PC-9 (cell line): ENCODE measurements at regions not wholly inside any gene's neighbourhood (a gene's known extent, or its start where the extent isn't known, plus 50 kb on each side); places are given as distances from the start of the nearest gene placed in this dataset.

Experiments
- BruUV-seq: library from RNA; stranded (reverse); fragments of 400-500 nt; replicated peaks from 2 replicates; lab custom pipeline; 2021; lab: Mats Ljungman, UMichigan
- CTCF ChIA-PET: fragments of 300-600 bp; sonication (Branson Sonifier 250); formaldehyde crosslinking; loops from one replicate; lab custom pipeline; 2022; ENCODE audit warnings: antibody characterized with exemption; lab: Charles Lee
- POLR2A ChIA-PET: fragments of 300-600 bp; sonication (Branson Sonifier 250); formaldehyde crosslinking; loops from one replicate; lab custom pipeline; 2022; ENCODE audit warnings: antibody characterized with exemption; ENCODE audit not compliant: unreplicated experiment; lab: Charles Lee
- DNase-seq, 2 experiments: peaks; one replicate each; pipeline versions ENCODE4 v3.0.0 to v3.0.0-alpha.2; 2015 to 2022; ENCODE audit warnings: mixed read lengths in 1 of 2
- H2AFZ ChIP-seq: fragments of 200-600 bp; sonication (generic); 2 replicates; pipeline ENCODE4 v1.8.1; 2017; ENCODE audit warnings: antibody characterized with exemption
- H3F3A ChIP-seq: fragments of 200-600 bp; sonication (generic); 2 replicates; pipeline ENCODE4 v1.8.1; 2017; ENCODE audit warnings: antibody characterized with exemption, mild to moderate bottlenecking, low read depth; ENCODE audit not compliant: insufficient read depth
- H3K27ac ChIP-seq: fragments of 200-600 bp; sonication (generic); 2 replicates; pipeline ENCODE4 v1.6.1; 2016; ENCODE audit warnings: mixed run types
- H3K27me3 ChIP-seq: fragments of 200-600 bp; sonication (generic); 2 replicates; pipeline ENCODE4 v1.6.1; 2016; ENCODE audit warnings: low read depth, mixed run types; ENCODE audit not compliant: insufficient read depth
- H3K36me3 ChIP-seq: fragments of 200-600 bp; sonication (generic); 2 replicates; pipeline ENCODE4 v1.6.1; 2016; ENCODE audit warnings: low read depth, mixed run types
- H3K4me1 ChIP-seq: fragments of 200-600 bp; sonication (generic); replicated peaks from 2 replicates; pipeline ENCODE4 v1.6.1; 2016; ENCODE audit warnings: mixed run types; ENCODE audit not compliant: insufficient read depth
- H3K4me2 ChIP-seq: fragments of 200-600 bp; sonication (generic); 2 replicates; pipeline ENCODE4 v1.6.1; 2017; ENCODE audit warnings: mixed run types
- H3K4me3 ChIP-seq: fragments of 200-600 bp; sonication (generic); 2 replicates; pipeline ENCODE4 v1.6.1; 2016; ENCODE audit warnings: mixed run types
- H3K79me2 ChIP-seq: fragments of 200-600 bp; sonication (generic); 2 replicates; pipeline ENCODE4 v1.6.1; 2017; ENCODE audit warnings: low read depth, mixed run types
- H3K9me2 ChIP-seq: fragments of 200-600 bp; sonication (generic); 2 replicates; pipeline ENCODE4 v1.8.1; 2017; ENCODE audit warnings: mild to moderate bottlenecking; ENCODE audit not compliant: insufficient read depth
- H3K9me3 ChIP-seq: fragments of 200-600 bp; sonication (generic); 2 replicates; pipeline ENCODE4 v1.8.1; 2016; ENCODE audit warnings: low read depth; ENCODE audit not compliant: insufficient read depth
- H4K20me1 ChIP-seq: fragments of 200-600 bp; sonication (generic); 2 replicates; pipeline ENCODE4 v1.8.1; 2017; ENCODE audit not compliant: insufficient read depth
- EZH2 ChIP-seq: fragments of 200-600 bp; sonication (generic); IDR thresholded peaks from 2 replicates; pipeline ENCODE4 v1.8.0; 2017; ENCODE audit warnings: antibody characterized with exemption, low read depth
- intact Hi-C: fragments of 100-400 bp; cut with micrococcal nuclease; formaldehyde crosslinking; loops from one replicate; pipeline ENCODE4 v1.10.0; 2022; ENCODE audit not compliant: unreplicated experiment
- TF ChIP-seq, protein P1 (sequence below): fragments of 200-600 bp; sonication (generic); conservative IDR thresholded peaks from 2 replicates; pipeline ENCODE4 v1.6.1; 2017; ENCODE audit warnings: mixed run types, antibody characterized with exemption, mild to moderate bottlenecking, moderate library complexity

DNA sequence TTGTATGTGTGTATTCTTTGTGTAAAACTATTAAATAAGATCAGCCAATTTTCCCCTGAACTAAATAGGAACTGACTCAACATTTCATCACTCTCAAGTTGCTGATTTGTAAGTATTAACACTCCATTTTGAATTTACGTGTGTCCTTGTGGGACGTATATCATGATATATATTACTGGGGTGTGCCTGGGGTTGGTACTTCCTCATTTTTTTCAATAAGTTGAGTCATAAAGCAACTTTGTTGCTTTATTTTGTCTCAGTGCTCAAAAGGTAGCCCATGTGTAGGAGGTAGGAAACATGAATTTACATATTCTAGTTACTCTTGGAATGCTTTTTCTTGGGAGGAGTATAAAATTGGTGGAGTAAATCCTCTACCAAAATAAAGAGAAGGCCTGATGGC lies 193.9 kb upstream of the RAG2 start:
- Histone ChIP-seq H3K4me3 (no peak overlapping the region), H3K4me1 (no peaks in the 10 kb centered on the region), H3K9me3 (no peaks in the 10 kb centered on the region), H4K20me1 (no peaks in the 10 kb centered on the region), H3K79me2 (no peaks in the 10 kb centered on the region), H3K36me3 (no peaks in the 10 kb centered on the region), H3K27ac (no peak overlapping the region), H3F3A (no peaks in the 10 kb centered on the region), H2AFZ (no peak overlapping the region), H3K27me3 (peaks cover 27% of the 10 kb centered on the region), H3K9me2 (no peaks in the 10 kb centered on the region), H3K4me2 (no peak overlapping the region)
- no TSS peak for BruUV-seq
- DNase-seq, result no peak
- intact Hi-C loops, result no loop called here
- ChIA-PET POLR2A (no interaction called here), CTCF (no interaction called here)
- TF ChIP-seq, protein P1, sequence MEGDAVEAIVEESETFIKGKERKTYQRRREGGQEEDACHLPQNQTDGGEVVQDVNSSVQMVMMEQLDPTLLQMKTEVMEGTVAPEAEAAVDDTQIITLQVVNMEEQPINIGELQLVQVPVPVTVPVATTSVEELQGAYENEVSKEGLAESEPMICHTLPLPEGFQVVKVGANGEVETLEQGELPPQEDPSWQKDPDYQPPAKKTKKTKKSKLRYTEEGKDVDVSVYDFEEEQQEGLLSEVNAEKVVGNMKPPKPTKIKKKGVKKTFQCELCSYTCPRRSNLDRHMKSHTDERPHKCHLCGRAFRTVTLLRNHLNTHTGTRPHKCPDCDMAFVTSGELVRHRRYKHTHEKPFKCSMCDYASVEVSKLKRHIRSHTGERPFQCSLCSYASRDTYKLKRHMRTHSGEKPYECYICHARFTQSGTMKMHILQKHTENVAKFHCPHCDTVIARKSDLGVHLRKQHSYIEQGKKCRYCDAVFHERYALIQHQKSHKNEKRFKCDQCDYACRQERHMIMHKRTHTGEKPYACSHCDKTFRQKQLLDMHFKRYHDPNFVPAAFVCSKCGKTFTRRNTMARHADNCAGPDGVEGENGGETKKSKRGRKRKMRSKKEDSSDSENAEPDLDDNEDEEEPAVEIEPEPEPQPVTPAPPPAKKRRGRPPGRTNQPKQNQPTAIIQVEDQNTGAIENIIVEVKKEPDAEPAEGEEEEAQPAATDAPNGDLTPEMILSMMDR, result no peak
- no peak for TF ChIP-seq EZH2

DNA sequence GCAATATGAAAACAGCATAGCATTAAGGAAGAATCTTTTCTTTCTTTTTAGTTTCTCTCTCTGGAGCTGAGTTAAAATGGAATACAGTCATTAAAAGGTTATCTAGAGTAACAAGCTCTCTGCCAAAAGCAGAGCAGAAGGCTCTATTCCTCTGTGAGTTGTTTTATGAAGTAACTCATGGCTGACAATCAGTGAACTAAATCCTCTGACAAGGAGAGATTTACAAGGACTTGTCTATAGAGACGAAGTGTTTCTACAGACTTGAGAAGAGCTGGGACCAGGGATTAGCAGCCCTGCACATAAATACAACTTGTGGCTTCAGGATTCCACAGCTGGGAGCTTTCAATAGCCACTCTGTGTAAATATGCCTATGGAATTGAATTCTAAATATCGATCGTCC lies 192.5 kb upstream of the RAG2 start:
- Histone ChIP-seq H3F3A (no peaks in the 10 kb centered on the region), H3K4me1 (no peaks in the 10 kb centered on the region), H3K4me3 (no peak overlapping the region), H3K9me3 (no peaks in the 10 kb centered on the region), H4K20me1 (no peaks in the 10 kb centered on the region), H3K9me2 (no peaks in the 10 kb centered on the region), H2AFZ (no peak overlapping the region), H3K36me3 (no peaks in the 10 kb centered on the region), H3K27ac (no peak overlapping the region), H3K27me3 (peaks cover 40% of the 10 kb centered on the region), H3K4me2 (no peak overlapping the region), H3K79me2 (no peaks in the 10 kb centered on the region)
- ChIA-PET POLR2A (no interaction called here), CTCF (no interaction called here)
- BruUV-seq, result no TSS peak
- intact Hi-C loops, result no loop called here
- DNase-seq, result no peak
- TF ChIP-seq, protein P1, result no peak
- no peak for TF ChIP-seq EZH2

DNA sequence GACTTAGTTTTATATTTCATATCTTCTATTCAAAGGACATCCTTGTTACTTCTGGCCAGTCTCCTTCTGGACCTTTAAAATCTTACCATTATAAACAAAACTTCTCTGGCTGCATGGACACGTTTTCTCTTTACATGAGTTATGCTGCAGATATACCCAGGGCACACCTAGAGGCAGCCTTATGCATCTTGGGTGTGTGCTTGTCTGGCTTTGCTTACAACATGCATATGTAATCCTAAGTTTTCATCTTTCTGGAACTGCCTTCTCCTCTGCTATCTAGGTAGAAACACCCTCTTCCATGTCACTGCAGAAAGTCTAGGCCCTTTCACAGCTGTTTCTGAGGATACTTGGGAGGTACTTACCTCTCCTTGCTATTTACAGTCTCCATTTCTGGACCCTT lies 185.8 kb upstream of the RAG2 start:
- Histone ChIP-seq H3K4me3 (no peak overlapping the region), H3F3A (no peaks in the 10 kb centered on the region), H4K20me1 (no peaks in the 10 kb centered on the region), H3K4me2 (no peak overlapping the region), H3K79me2 (no peaks in the 10 kb centered on the region), H3K9me3 (no peaks in the 10 kb centered on the region), H3K27me3 (peaks cover 19% of the 10 kb centered on the region), H3K9me2 (no peaks in the 10 kb centered on the region), H3K36me3 (no peaks in the 10 kb centered on the region), H3K4me1 (no peaks in the 10 kb centered on the region), H2AFZ (no peak overlapping the region), H3K27ac (no peak overlapping the region)
- intact Hi-C loops, result no loop called here
- ChIA-PET CTCF (no interaction called here), POLR2A (interaction anchor here (0.6 kb wide), 1 partner anchor 1839 kb away, joined by 3 read pairs; no protein-coding TSS in a partner anchor)
- no peak for TF ChIP-seq EZH2
- TF ChIP-seq, protein P1, result no peak
- BruUV-seq, result no TSS peak
- no peak for DNase-seq
